EH (cell line): ENCODE measurements at regions not wholly inside any gene's neighbourhood (a gene's known extent, or its start where the extent isn't known, plus 50 kb on each side); places are given as distances from the start of the nearest gene placed in this dataset.

Experiments used
- DNase-seq: peaks from one replicate; pipeline ENCODE4 v3.0.0-alpha.2; 2015; ENCODE audit warnings: low read depth

DNA sequence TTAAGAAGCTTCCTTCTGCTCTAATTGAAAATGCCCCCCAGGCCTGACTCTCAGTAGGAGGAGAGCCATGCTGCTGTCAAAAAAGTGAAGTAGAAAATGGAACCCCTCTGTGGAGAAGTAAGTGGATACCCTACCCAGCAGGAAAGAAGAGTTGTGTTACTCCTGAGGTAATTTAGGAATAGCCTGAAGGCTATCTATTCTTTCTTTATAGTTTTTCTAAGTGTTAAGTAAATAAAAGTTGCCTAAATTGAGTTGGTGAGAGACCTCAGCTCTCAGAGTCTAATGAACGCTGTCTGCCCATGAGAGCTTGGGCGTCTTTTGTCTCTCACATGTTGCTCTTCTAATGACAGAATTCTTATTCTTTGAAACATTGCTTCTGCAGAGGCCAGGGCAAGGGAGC is 116.2 kb downstream of the NSUN3 start:
- DNase-seq, result no peak

GRCh38 chr3:94183551-94183950 is 120.7 kb downstream of the NSUN3 start:
- no peak for DNase-seq

GRCh38 chr3:94184781-94185180 is 121.9 kb downstream of the NSUN3 start:
- peak; percentile 6 for DNase-seq

GRCh38 chr3:94185753-94186152 is 122.9 kb downstream of the NSUN3 start:
- DNase-seq, result no peak

- DNase-seq, result no peak
These were observed 124.8 kb downstream of the NSUN3 start for GRCh38 chr3:94187697-94188096.

- no peak for DNase-seq
These were observed 132.5 kb downstream of the NSUN3 start for GRCh38 chr3:94195381-94195780.

GRCh38 chr3:94206291-94206690 is 143.4 kb downstream of the NSUN3 start:
- DNase-seq, result no peak

- no peak for DNase-seq
These were observed 147.4 kb downstream of the NSUN3 start for GRCh38 chr3:94210256-94210655.

DNA sequence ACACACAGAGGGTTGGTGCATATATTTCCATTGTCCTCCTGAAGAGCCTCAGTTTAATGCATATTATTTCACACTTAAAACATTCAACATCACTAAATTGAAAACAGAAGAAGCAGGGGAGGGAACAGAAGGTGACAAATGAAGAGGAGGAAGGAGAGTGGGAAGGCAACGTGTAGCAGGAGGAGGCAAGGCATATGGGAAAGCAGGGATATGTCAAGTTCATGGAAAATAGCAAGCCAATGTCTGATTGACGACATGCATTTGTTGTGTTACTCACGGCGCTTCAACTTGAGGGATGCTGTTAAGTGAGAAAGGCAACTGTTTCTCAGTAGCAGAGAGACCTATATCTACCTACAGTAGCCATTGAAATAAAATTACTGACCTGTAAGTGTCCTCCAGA is 154.5 kb downstream of the NSUN3 start:
- no peak for DNase-seq

DNA sequence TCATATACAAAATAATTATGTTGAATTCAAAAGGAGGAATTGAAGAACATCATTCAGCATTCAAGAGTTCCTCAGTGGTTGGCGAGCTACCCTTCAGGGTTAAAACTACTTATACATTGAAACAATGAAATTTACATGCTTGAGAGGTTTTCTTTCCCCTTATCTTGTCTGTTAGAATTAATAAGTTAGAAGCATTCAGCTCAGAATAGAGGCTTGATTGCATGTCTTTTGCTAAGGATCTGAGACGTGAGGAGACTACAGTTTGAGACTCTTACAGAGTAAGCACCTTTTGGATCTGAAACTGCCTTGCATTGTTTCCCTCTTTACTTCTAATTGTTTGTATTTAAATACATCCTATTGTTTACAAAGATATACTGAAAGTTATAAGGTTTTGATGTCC is 157.6 kb downstream of the NSUN3 start:
- DNase-seq, result no peak

DNA sequence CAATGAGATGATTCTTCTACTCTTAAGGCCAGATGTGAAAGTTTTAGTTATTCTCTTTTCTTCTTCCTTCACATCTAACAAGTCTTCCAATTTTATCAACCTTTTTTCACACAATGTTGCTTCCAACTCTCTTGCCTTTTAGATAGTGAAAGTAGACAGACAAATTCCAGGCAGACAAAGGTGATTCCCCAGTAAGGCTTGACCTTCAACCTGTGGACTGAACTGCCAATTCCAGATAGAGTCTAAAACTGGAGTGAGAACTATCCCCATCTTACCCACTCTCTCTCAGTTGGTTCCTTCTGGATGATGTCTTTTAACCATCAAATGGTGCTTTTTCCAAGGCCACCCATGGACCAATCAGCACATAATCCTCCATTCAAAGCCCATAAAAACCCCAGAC is 159.0 kb downstream of the NSUN3 start:
- DNase-seq, result no peak

GRCh38 chr3:94225148-94225865 is 162.4 kb downstream of the NSUN3 start:
- DNase-seq, result peak; percentile 6

DNA sequence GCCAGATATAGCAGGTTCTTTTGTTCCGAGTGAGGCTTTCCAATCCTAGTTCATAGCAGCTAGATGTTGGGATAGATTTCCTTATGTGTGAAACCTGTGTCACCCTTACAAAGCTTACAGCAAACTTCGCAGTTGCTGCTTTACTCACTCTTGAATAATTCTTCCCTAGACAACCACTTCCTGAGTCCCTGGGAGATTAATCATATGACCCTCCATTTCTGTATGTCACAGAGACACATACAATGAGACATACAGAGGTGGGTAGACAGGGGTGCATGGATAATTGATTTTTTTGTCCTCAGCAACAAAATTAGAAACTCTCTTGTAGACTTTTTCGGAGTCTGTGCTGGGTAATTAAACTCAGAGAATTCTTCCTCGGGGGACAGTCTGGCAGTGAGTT is 163.2 kb downstream of the NSUN3 start:
- peak; percentile 59 for DNase-seq

- DNase-seq, result no peak
These were observed 170.1 kb downstream of the NSUN3 start for GRCh38 chr3:94232921-94233320.

GRCh38 chr3:94234177-94234788 is 171.4 kb downstream of the NSUN3 start:
- DNase-seq, result peak; percentile 29

GRCh38 chr3:94241986-94242385 is 179.1 kb downstream of the NSUN3 start:
- DNase-seq, result no peak

DNA sequence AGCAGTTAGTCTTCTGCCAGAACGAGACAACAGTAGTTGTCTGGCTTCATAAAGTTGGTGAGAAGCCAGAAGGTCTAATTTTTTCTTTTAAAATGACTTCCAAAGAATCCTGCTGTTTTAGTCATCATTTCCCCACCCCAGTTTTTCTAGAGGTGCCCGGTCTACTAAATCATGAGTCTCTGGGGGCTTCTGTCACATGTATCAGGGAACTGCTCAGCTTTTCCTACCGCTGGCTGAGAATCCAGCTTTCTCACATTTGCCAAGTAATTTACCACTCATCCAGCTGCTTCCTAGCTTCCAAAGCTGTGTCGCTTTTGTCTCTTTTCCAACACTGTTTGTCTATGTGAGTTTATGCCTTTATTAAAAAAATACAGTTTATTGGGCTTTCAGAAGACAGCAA is 183.3 kb downstream of the NSUN3 start:
- no peak for DNase-seq

DNA sequence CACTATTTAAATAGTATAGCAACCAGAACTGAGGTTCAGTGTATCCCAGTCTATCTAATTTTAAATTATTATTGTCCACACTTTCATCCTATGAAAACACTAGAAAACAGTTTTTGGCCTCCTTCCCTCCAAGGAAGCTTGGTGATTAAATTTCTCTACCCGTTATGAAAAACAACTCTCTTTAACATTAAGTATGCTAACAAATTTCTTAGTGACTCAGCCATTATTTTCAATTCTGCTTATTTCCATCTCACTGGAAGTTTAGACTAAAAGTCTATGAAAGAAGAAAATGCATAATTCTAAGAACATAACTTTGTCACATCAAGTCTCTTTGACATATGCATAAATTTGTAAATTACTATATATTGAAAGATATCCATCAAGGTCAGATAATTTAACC is 185.2 kb downstream of the NSUN3 start:
- no peak for DNase-seq

DNA sequence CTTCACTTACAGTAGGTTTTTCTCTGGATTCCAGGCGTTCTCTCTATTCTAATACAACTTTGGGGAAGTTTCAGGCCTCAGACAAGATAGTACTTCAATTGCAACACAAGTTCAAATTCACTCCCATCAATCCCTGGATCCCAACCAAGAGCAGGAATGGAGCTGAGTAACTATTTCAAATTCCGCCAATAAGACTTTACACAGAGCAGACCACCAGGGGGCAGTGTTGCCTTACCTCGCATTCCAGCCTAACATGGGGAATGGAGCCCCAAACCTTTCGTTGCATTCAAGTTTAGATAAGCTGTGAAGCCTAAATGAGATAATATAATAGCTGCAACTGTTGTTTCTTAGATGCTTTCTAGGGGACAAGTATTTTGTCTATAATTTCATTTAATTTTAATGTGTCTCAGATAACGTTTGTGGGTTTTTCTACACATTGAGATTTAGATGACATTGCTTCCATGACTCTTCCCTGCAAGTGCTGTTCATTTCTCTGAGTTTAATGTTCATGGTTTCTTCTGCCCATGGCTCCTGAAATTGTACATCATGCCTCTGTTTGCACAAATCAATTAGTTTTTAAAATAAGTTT is 186.7 kb downstream of the NSUN3 start:
- DNase-seq, result peak; percentile 62

DNA sequence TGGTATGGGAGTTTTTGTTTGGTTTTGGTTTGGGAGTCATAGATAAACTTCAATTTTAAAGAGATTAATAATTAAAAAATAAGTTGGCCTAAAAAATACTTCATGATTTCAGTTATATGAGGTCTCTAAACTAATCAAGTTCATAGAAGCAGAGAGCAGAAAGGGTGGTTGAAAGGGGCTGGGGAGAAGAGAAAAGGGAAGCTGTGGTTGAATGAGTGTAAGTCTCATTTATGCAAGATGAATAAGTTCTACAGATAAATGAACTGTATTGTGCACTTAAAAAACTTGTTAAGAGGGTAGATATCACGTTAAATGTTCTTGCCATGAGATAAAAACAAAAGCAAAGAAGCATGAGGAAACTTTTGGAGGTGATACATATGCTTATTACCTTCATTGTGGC is 188.7 kb downstream of the NSUN3 start:
- no peak for DNase-seq

- DNase-seq, result no peak
These were observed 189.5 kb downstream of the NSUN3 start for GRCh38 chr3:94252316-94252715.

- no peak for DNase-seq
These were observed 194.3 kb downstream of the NSUN3 start for GRCh38 chr3:94256888-94257813.

DNA sequence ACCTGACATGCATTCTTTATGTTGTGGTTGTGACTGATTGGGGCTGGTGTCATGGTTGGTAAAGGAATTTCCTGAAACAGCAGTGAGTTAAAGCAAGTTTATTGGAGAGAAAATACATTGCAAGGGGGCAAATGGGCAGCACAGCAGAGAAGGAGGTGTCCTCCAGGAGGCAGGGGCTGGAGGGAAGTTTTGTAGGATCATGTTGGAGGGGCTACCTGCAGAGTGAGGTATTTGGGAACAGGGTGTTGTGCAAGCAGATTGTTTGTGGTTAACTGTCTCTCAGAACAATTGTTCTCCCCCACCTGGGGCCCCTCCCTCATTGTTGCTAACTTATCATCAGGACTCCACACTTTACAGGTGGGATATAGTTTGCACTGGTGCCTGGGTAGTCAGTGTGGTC is 196.0 kb downstream of the NSUN3 start:
- DNase-seq, result no peak
